Femur (tissue), 1 donor: ENCODE measurements at regions not wholly inside any gene's neighbourhood (a gene's known extent, or its start where the extent isn't known, plus 50 kb on each side); places are given as distances from the start of the nearest gene placed in this dataset.
"Not testable (repeated sequence)": the region's sequence is repeated elsewhere in the genome, so short reads cannot be mapped to it uniquely, and the experiment has no call there.

Experiments
- DNase-seq: peaks from one replicate; pipeline ENCODE4 v3.0.0-alpha.2; 2017

DNA sequence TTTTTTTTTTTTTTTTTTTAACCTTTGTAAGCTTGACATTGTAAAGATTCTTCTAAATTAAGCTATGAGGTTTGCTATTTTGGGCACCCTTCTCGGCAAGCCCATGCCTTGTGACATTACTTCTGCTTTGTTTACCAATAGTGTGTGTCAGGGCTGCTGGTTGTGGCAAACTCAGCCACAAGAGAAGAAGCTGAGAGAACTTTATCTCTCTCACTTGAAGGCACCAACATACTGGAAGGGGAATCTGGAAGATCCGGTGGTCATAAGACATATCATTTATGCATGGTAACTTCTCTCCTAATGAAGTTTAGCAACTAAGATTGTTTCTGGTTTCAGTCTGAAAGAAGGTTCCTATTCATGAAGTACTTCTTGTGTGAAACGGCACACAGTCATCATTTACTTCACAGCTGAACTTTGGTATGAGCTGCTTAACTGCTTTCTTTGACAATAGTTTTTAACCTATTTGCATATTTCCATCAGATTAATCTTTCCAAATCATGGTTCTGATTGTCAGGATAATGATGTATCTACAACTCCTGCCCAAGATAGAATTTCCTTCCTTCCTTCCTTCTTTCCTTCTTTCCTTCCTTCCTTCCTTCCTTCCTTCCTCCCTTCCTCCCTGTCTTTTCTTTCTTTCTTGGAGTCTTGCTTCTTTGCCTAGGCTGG, 189.3 kb downstream of the NFKBIZ start:
- DNase-seq = no peak

DNA sequence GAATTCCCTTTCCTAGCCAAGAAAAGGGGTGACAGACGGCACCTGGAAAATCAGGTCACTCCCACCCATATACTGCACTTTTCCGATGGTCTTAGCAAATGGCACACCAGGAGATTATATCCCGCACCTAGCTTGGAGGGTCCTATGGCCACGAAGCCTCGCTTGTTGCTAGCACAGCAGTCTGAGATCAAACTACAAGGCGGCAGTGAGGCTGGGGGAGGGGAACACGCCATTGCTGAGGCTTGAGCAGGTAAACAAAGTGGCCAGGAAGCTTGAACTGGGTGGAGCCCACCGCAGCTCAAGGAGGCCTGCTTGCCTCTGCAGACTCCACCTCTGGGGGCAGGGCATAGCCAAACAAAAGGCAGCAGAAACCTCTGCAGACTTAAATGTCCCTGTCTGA, 190.8 kb downstream of the NFKBIZ start:
- not testable (repeated sequence) for DNase-seq

- DNase-seq = no peak
Observed at GRCh38 chr3:102053375-102053989, 204.2 kb downstream of the NFKBIZ start.

- no peak for DNase-seq
Observed at GRCh38 chr3:102054543-102055080, 205.3 kb downstream of the NFKBIZ start.

- DNase-seq = no peak
Observed at GRCh38 chr3:102057781-102058421, 208.6 kb downstream of the NFKBIZ start.

DNA sequence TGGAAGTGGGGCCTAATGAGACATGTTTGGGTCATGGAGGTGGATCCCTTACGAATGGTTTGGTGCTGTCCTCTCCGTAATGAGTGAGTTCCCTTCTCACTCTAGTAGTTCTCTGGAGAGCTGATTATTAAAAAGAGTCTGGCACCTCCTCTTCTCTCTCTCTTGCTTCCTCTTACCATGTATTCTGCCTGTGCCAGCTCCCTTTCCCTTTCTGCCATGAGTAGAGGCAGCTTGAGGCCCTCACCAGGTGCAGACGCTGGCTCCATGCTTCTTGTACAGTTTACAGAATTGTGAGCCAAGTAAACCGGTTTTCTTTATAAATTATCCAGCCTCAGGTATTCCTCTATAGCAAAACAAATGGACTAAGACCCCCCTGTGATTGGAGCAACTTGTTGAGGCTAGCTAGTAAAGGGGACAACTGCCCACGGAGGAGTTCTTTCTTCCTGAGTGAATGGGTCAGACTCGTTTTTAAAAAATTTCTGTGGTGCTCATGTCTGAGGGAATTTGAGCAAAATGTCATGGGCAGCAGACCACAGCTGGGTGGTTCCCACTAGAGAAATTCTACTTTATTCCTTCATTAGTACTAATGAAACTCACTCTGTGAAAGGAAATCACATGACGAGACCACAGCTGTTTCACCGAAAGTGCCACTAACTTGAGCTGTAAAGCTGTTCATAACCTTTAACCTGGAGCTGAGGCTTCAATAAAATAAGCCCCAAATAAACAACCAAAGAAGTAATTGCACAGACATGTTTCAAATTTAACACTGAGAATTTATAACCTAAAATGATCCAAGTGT, 210.0 kb downstream of the NFKBIZ start:
- no peak for DNase-seq

DNA sequence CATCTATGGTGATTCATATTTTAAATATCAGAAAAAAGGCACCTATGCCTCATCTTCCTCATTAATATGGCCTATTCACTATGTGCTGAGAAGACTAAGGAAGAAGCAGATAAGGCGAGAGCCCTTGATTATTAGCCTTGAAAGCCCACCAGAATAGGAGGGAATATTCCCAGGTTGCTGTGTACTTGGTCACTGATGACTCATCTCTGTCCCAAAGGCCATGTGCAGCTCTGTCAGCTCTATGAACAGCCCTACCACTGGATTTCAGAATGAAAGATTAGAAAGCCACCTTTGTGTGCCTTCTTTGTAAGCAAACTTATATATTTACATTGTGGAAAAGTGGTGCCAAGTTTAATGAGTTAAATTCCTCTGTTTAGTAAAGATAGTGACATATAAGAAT, 211.5 kb downstream of the NFKBIZ start:
- DNase-seq = no peak

DNA sequence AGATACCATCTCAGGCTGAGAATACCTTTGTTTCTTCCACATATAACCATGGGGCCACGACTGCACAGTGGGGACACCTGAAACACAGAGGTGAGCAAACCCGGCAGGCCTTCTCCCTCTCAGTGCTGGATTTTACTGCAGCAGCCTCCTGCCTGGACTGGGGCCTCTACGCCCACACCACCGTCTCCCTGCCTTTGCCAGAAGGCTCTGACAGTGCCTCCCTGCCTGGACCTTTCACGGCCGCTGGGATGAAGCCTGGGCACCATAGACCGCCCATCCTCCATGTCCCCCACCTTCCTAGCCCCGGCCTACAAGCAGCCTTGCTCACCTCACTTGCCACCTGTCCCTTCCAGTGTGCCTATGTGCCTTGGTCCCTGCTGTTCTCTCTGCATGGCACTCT, 214.3 kb downstream of the NFKBIZ start:
- DNase-seq = no peak

- no peak for DNase-seq
Observed at GRCh38 chr3:102066470-102066869, 217.2 kb downstream of the NFKBIZ start.

DNA sequence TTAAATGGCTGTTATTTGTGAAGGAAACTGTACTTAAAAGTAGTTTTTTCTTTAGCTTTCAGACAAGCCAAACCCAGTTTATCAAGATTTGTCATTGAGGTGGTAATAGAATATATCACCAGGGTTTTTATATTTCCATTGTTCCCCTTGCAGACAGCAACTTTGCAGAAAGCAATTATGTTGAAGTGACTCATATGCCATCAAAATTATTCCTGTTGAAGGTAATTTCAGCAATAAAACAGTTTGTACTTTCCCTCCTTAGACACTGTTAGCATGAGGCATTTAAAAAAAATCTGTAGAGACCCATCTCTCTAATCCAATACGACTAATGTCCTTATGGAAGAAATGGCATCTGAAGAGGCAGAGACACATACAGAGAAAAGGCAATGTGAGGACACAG, 219.0 kb downstream of the NFKBIZ start:
- DNase-seq = no peak

- DNase-seq = no peak
Observed at GRCh38 chr3:102068736-102069135, 219.4 kb downstream of the NFKBIZ start.

- DNase-seq = no peak
Observed at GRCh38 chr3:102069211-102069662, 219.9 kb downstream of the NFKBIZ start.

GRCh38 chr3:102074946-102075345, 225.6 kb downstream of the NFKBIZ start:
- no peak for DNase-seq

GRCh38 chr3:102078401-102078800, 229.1 kb downstream of the NFKBIZ start:
- no peak for DNase-seq

- DNase-seq = no peak
Observed at GRCh38 chr3:102078854-102079808, 229.8 kb downstream of the NFKBIZ start.

GRCh38 chr3:102079809-102080197, 230.5 kb downstream of the NFKBIZ start:
- no peak for DNase-seq

DNA sequence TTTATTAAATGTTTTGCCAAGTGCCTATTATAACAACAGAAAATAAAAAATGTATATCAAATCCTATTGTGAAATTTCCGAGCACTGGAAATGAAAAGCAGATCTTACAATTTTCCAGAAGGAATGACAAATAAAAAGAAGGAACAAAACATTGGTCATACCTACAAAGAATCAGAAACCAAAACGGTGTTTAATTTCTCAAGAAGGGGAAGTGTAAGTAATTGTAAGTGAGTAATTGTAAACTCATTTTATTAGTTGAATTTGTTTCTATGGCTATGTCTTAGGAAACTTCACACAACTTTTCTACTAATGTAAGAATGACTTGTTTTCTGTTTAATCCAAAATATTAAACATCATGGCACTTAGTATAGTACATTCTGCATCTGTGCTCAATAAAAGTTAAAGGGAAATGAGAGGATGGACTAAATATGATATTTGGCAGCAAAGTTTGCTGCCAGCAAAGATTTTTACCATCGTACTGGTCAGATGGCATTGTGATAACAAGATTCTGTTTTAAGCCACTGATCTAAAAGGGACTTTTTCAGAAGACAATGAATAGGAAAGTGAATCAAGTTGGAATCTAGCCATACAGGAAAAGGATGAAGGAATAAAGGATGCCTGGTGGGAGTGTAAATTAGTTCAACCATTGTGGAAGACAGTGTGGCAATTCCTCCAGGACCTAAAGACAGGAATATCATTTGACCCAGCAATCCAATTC, 232.4 kb downstream of the NFKBIZ start:
- DNase-seq = no peak

GRCh38 chr3:102083473-102083872, 234.2 kb downstream of the NFKBIZ start:
- no peak for DNase-seq

DNA sequence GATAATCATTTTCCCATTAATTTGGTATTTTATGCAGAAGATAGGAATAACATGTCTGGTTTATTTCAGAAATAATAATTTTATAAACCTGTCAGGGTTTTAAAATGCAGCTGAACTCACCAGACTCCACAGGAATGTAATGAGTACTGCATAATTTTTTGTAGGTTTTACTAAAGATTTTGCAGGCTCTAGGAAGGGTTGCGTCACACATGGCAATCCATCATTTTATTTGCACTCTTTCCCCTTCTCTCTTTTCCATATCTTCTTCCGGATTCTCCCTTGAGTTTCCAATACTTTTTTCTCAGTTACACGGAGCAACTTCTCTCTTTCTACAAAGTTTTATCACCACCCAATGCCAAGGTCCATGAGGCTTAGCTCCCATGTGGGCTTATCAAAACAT, 234.7 kb downstream of the NFKBIZ start:
- no peak for DNase-seq

DNA sequence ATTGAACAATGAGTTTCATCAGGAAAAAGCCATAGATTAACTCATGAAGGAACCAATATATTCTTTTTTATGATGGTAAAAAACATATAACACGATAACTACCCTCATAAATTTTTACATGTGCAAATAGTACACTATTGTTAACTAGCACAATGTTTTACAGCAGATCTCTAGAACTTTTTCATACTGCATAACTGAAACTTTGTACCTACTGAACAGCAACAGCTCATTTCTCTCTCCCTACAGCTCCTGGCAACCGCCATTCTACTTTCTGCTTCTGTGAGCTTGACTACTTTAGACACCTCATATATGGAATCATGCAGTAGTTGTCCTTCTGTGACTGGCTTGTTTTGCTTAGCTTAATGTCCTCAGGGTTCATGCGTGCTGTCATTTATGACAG, 235.4 kb downstream of the NFKBIZ start:
- no peak for DNase-seq

GRCh38 chr3:102085431-102086176, 236.3 kb downstream of the NFKBIZ start:
- no peak for DNase-seq
